Hematopoietic multipotent progenitor cell treated with erythropoietin and hydrocortisone succinate and interleukin-3 and kit ligand, for 8 days (in vitro differentiated cells): ENCODE measurements at regions not wholly inside any gene's neighbourhood (a gene's known extent, or its start where the extent isn't known, plus 50 kb on each side); places are given as distances from the start of the nearest gene placed in this dataset.
A peak's percentile ranks its signal among the peaks of the same experiment; 100 is the strongest.

Experiments used
- DNase-seq: peaks from one replicate; pipeline ENCODE4 v3.0.0-alpha.2; 2015

- no peak for DNase-seq
These were observed 59.0 kb upstream of the LAPTM4A start for GRCh38 chr2:20110383-20110782.

GRCh38 chr2:20108655-20109396, 57.4 kb upstream of the LAPTM4A start:
- no peak for DNase-seq

- DNase-seq: peak; percentile 19
These were observed 56.3 kb upstream of the LAPTM4A start for GRCh38 chr2:20107776-20108175.

- no peak for DNase-seq
These were observed 55.9 kb upstream of the LAPTM4A start for GRCh38 chr2:20107352-20107751.

GRCh38 chr2:20106746-20107145, 55.3 kb upstream of the LAPTM4A start:
- peak; percentile 44 for DNase-seq

GRCh38 chr2:20104900-20105545, 53.6 kb upstream of the LAPTM4A start:
- no peak for DNase-seq

- DNase-seq: peak; percentile 40
These were observed 52.1 kb upstream of the LAPTM4A start for GRCh38 chr2:20103530-20103929.
